ENCODE measurements at regions not wholly inside any gene's neighbourhood (a gene's known extent, or its start where the extent isn't known, plus 50 kb on each side); places are given as distances from the start of the nearest gene placed in this dataset.

DNA sequence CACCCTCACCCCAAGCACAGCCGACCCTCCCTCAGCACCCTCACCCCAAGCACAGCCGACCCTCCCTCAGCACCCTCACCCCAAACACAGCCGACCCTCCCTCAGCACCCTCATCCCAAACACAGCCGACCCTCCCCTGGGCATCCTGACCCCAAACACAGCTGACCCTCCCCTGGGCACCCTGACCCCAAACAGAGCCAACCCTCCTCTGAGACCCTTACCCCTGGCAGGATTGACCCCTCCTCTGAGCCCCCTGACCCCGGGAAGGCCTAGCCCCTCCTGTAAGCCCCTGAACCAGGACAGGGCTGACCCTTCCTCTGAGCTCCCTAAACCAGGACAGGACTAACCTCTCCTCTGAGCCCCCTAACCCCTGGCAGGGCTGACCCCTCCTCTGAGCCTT, 84.4 kb upstream of the RAB6C start (continued):
- TF ChIP-seq ZBTB43 (CRISPR knock-in tag; IDR thresholded peaks at IDR 0.05) (no peak), FOXP1 (CRISPR knock-in tag; IDR thresholded peaks at IDR 0.05; ENCODE audit: borderline replicate concordance) (no peak), NFYB (CRISPR knock-in tag; conservative IDR thresholded peaks at IDR 0.05; ENCODE audit: low read depth) (no peak), IRF2 (CRISPR knock-in tag; IDR thresholded peaks at IDR 0.05; ENCODE audit: borderline replicate concordance, low read depth) (no peak), MLX (CRISPR knock-in tag; IDR thresholded peaks at IDR 0.05) (no peak), HMGA2 (CRISPR knock-in tag; IDR thresholded peaks at IDR 0.05) (no peak), SOX15 (CRISPR knock-in tag; IDR thresholded peaks at IDR 0.05) (no peak), SMAD3 (CRISPR knock-in tag; IDR thresholded peaks at IDR 0.05; ENCODE audit: borderline replicate concordance) (no peak), ZBTB21 (CRISPR knock-in tag; IDR thresholded peaks at IDR 0.05; ENCODE audit: borderline replicate concordance) (no peak)
- TF ChIP-seq, protein P1, sequence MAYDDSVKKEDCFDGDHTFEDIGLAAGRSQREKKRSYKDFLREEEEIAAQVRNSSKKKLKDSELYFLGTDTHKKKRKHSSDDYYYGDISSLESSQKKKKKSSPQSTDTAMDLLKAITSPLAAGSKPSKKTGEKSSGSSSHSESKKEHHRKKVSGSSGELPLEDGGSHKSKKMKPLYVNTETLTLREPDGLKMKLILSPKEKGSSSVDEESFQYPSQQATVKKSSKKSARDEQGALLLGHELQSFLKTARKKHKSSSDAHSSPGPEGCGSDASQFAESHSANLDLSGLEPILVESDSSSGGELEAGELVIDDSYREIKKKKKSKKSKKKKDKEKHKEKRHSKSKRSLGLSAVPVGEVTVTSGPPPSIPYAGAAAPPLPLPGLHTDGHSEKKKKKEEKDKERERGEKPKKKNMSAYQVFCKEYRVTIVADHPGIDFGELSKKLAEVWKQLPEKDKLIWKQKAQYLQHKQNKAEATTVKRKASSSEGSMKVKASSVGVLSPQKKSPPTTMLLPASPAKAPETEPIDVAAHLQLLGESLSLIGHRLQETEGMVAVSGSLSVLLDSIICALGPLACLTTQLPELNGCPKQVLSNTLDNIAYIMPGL (CRISPR knock-in tag; IDR thresholded peaks at IDR 0.05): no peak
- TF ChIP-seq, protein P2, sequence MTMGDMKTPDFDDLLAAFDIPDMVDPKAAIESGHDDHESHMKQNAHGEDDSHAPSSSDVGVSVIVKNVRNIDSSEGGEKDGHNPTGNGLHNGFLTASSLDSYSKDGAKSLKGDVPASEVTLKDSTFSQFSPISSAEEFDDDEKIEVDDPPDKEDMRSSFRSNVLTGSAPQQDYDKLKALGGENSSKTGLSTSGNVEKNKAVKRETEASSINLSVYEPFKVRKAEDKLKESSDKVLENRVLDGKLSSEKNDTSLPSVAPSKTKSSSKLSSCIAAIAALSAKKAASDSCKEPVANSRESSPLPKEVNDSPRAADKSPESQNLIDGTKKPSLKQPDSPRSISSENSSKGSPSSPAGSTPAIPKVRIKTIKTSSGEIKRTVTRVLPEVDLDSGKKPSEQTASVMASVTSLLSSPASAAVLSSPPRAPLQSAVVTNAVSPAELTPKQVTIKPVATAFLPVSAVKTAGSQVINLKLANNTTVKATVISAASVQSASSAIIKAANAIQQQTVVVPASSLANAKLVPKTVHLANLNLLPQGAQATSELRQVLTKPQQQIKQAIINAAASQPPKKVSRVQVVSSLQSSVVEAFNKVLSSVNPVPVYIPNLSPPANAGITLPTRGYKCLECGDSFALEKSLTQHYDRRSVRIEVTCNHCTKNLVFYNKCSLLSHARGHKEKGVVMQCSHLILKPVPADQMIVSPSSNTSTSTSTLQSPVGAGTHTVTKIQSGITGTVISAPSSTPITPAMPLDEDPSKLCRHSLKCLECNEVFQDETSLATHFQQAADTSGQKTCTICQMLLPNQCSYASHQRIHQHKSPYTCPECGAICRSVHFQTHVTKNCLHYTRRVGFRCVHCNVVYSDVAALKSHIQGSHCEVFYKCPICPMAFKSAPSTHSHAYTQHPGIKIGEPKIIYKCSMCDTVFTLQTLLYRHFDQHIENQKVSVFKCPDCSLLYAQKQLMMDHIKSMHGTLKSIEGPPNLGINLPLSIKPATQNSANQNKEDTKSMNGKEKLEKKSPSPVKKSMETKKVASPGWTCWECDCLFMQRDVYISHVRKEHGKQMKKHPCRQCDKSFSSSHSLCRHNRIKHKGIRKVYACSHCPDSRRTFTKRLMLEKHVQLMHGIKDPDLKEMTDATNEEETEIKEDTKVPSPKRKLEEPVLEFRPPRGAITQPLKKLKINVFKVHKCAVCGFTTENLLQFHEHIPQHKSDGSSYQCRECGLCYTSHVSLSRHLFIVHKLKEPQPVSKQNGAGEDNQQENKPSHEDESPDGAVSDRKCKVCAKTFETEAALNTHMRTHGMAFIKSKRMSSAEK (CRISPR knock-in tag; IDR thresholded peaks at IDR 0.05; ENCODE audit: borderline replicate concordance): no peak

- Mint-ChIP-seq H3K9me3 (peaks cover 13% of the 10 kb centered on the region), H3K4me3 (no peak overlapping the region), H3K4me1 (no peaks in the 10 kb centered on the region), H3K36me3 (no peaks in the 10 kb centered on the region), H3K27ac (no peak overlapping the region), H3K27me3 (ENCODE audit: low read depth) (no peaks in the 10 kb centered on the region; the same call in 1 of the 2 replicates)
- ChIA-PET POLR2A (no interaction called here), CTCF (no interaction called here)
- no peak for ATAC-seq
- DNase-seq (ENCODE audit: low spot score): no peak
- TF ChIP-seq, protein P3, sequence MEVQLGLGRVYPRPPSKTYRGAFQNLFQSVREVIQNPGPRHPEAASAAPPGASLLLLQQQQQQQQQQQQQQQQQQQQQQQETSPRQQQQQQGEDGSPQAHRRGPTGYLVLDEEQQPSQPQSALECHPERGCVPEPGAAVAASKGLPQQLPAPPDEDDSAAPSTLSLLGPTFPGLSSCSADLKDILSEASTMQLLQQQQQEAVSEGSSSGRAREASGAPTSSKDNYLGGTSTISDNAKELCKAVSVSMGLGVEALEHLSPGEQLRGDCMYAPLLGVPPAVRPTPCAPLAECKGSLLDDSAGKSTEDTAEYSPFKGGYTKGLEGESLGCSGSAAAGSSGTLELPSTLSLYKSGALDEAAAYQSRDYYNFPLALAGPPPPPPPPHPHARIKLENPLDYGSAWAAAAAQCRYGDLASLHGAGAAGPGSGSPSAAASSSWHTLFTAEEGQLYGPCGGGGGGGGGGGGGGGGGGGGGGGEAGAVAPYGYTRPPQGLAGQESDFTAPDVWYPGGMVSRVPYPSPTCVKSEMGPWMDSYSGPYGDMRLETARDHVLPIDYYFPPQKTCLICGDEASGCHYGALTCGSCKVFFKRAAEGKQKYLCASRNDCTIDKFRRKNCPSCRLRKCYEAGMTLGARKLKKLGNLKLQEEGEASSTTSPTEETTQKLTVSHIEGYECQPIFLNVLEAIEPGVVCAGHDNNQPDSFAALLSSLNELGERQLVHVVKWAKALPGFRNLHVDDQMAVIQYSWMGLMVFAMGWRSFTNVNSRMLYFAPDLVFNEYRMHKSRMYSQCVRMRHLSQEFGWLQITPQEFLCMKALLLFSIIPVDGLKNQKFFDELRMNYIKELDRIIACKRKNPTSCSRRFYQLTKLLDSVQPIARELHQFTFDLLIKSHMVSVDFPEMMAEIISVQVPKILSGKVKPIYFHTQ (CRISPR knock-in tag; IDR thresholded peaks at IDR 0.05): no peak
- TF ChIP-seq, protein P4, sequence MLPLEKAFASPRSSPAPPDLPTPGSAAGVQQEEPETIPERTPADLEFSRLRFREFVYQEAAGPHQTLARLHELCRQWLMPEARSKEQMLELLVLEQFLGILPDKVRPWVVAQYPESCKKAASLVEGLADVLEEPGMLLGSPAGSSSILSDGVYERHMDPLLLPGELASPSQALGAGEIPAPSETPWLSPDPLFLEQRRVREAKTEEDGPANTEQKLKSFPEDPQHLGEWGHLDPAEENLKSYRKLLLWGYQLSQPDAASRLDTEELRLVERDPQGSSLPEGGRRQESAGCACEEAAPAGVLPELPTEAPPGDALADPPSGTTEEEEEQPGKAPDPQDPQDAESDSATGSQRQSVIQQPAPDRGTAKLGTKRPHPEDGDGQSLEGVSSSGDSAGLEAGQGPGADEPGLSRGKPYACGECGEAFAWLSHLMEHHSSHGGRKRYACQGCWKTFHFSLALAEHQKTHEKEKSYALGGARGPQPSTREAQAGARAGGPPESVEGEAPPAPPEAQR (CRISPR knock-in tag; IDR thresholded peaks at IDR 0.05): no peak
- TF ChIP-seq PRRX2 (CRISPR knock-in tag; IDR thresholded peaks at IDR 0.05) (no peak), TCF7 (CRISPR knock-in tag; IDR thresholded peaks at IDR 0.05; ENCODE audit: low read depth) (no peak), ATF2 (CRISPR knock-in tag; IDR thresholded peaks at IDR 0.05; ENCODE audit: borderline replicate concordance, low read depth) (no peak), NFYB (CRISPR knock-in tag; conservative IDR thresholded peaks at IDR 0.05; ENCODE audit: low read depth) (no peak)
- TF ChIP-seq, protein P5, sequence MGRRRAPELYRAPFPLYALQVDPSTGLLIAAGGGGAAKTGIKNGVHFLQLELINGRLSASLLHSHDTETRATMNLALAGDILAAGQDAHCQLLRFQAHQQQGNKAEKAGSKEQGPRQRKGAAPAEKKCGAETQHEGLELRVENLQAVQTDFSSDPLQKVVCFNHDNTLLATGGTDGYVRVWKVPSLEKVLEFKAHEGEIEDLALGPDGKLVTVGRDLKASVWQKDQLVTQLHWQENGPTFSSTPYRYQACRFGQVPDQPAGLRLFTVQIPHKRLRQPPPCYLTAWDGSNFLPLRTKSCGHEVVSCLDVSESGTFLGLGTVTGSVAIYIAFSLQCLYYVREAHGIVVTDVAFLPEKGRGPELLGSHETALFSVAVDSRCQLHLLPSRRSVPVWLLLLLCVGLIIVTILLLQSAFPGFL (CRISPR knock-in tag; IDR thresholded peaks at IDR 0.05; ENCODE audit: borderline replicate concordance): no peak
- TF ChIP-seq, protein P6, sequence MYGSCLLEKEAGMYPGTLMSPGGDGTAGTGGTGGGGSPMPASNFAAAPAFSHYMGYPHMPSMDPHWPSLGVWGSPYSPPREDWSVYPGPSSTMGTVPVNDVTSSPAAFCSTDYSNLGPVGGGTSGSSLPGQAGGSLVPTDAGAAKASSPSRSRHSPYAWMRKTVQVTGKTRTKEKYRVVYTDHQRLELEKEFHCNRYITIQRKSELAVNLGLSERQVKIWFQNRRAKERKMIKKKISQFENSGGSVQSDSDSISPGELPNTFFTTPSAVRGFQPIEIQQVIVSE (CRISPR knock-in tag; IDR thresholded peaks at IDR 0.05; ENCODE audit: borderline replicate concordance): no peak
Observed at GRCh38 chr2:129895526-129896082, 83.9 kb upstream of the RAB6C start.
